ENCODE measurements at regions not wholly inside any gene's neighbourhood (a gene's known extent, or its start where the extent isn't known, plus 50 kb on each side); places are given as distances from the start of the nearest gene placed in this dataset.
"Not testable (repeated sequence)": the region's sequence is repeated elsewhere in the genome, so short reads cannot be mapped to it uniquely, and the experiment has no call there.

DNA sequence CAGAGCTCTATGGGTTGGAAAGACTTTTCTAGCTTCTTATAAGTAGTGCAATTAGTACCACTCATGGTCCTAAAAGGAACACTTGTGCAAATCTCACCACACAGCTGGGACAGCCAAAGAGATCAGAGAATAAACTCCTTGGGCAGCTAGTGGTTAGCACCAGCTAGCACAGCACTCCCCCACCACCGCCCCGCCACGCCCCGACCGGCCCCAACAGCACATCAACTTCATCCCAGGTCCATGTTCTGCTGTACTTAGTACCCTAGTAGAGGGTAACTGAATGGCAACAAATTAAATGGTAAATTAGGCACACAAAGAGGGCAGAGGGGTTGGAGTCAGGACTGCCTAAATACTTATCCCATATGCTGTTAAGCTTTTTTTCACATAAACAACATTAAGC lies 118.3 kb upstream of the NPAP1 start:
- not testable (repeated sequence) for TF ChIP-seq POLR2A (IDR thresholded peaks at IDR 0.05; ENCODE audit: low read length); GATA1 (IDR thresholded peaks at IDR 0.05; ENCODE audit: low read depth, low read length)
